GM12892 (cell line): ENCODE measurements at regions not wholly inside any gene's neighbourhood (a gene's known extent, or its start where the extent isn't known, plus 50 kb on each side); places are given as distances from the start of the nearest gene placed in this dataset.

Experiments used
- DNase-seq: peaks from one replicate; pipeline ENCODE4 v3.0.0; 2011; ENCODE audit not compliant: insufficient read length
- FAIRE-seq: peaks from 2 replicates; lab custom pipeline; 2011; peaks lifted over from hg19 to GRCh38; lab: Jason Lieb, UNC
- POLR2A ChIP-seq: IDR thresholded peaks from 2 replicates; pipeline ENCODE4 v1.6.1; 2011; ENCODE audit warnings: low read depth, low read length, control low read depth
- POLR2AphosphoS5 ChIP-seq: IDR thresholded peaks from 2 replicates; pipeline ENCODE4 v1.6.1; 2011; ENCODE audit warnings: low read depth, low read length, control low read depth
- TAF1 ChIP-seq: IDR thresholded peaks from 2 replicates; pipeline ENCODE4 v1.6.1; 2011; ENCODE audit warnings: low read depth, mild to moderate bottlenecking, control low read depth, low read length, borderline replicate concordance

- TF ChIP-seq POLR2AphosphoS5 (no peak), POLR2A (no peak), TAF1 (no peak)
- FAIRE-seq = no peak
These were observed 185.4 kb upstream of the DLGAP1 start for GRCh38 chr18:4640349-4641012.

GRCh38 chr18:4639628-4640310, 184.7 kb upstream of the DLGAP1 start:
- TF ChIP-seq POLR2A (no peak), POLR2AphosphoS5 (no peak), TAF1 (no peak)
- DNase-seq (no peak), FAIRE-seq (no peak)

More at GRCh38 chr18:4640349-4641012, 185.4 kb upstream of the DLGAP1 start:
- DNase-seq = no peak

- DNase-seq = no peak
- no peak for TF ChIP-seq POLR2A
- no peak for TF ChIP-seq TAF1
- TF ChIP-seq POLR2AphosphoS5 = no peak
- FAIRE-seq = peak; percentile 38
These were observed 183.6 kb upstream of the DLGAP1 start for GRCh38 chr18:4638680-4639079.

- TF ChIP-seq TAF1 (no peak), POLR2AphosphoS5 (no peak), POLR2A (no peak)
- DNase-seq = no peak
These were observed 182.8 kb upstream of the DLGAP1 start for GRCh38 chr18:4637876-4638275.

DNA sequence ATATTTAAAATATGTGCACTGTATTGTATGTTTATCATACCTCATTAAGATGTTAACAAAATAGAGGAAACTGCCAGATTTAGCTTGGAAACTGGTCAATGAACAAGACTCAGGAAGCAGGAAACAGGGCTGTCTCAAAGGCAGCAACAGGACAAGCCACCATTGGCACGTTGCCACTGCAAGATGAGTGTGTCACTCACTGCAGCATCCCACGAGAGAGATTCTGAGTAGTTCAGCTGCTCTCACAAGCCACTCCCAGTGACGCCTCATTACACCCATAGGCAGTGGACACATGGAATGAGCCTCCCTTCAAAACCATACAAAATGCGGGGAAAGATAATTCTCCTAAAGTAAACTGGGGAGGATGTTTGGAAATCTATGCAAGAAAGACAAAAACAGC, 181.9 kb upstream of the DLGAP1 start:
- FAIRE-seq = peak; percentile 64
- no peak for DNase-seq

More at GRCh38 chr18:4637876-4638275, 182.8 kb upstream of the DLGAP1 start:
- no peak for FAIRE-seq

DNA sequence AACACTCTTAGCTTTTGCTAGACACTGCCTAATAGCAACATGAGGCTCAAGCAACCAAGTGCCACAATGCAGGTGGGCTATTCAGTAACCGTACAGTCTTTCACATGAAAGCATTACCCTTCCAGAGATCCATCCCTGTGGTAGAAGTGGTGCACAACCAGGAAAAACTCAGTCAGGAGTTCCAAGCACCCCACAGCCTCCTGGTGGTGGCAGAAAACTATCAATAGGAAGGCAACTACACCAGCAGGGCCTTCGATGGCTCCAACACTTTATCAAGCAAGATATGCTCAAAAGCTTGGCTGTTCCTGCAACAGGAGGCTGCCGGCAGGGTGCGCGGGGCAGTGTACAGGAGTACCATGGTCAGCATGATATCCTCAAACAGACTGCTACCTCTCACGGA, 176.1 kb upstream of the DLGAP1 start:
- FAIRE-seq (no peak), DNase-seq (no peak)
- TF ChIP-seq POLR2AphosphoS5 = no peak

More for the DNA sequence above, 181.9 kb upstream of the DLGAP1 start:
- no peak for TF ChIP-seq POLR2A
- TF ChIP-seq POLR2AphosphoS5 = no peak
- no peak for TF ChIP-seq TAF1

- DNase-seq (no peak), FAIRE-seq (no peak)
- TF ChIP-seq POLR2AphosphoS5 (no peak), POLR2A (no peak), TAF1 (no peak)
These were observed 150.1 kb upstream of the DLGAP1 start for GRCh38 chr18:4605212-4605611.

GRCh38 chr18:4603955-4604354, 148.8 kb upstream of the DLGAP1 start:
- TF ChIP-seq POLR2A = no peak
- TF ChIP-seq POLR2AphosphoS5 = no peak
- TF ChIP-seq TAF1 = no peak
- FAIRE-seq (no peak), DNase-seq (no peak)

DNA sequence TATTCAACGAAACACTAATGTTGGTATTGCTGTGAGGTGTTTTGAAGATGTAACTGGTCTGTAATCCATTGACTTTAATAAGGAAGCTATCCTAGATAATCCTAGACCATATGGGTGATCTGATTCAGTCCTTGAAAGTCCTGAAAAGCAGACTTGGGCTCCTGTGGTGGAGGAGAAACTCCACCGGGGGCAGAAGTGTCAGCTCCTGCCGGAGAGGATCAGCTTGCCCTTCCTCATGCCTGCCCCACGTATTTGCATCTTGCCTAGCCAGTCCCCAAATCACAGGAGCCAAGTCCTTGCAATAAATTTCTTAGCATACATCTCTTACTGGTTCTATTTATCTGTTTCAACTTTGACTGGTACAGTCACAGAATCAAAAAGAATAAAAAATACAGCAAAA, 144.2 kb upstream of the DLGAP1 start:
- TF ChIP-seq POLR2AphosphoS5 (no peak), TAF1 (no peak), POLR2A (no peak)
- FAIRE-seq (no peak), DNase-seq (no peak)

- DNase-seq = no peak
- no peak for FAIRE-seq
- no peak for TF ChIP-seq POLR2AphosphoS5
- no peak for TF ChIP-seq TAF1
- TF ChIP-seq POLR2A = no peak
These were observed 142.2 kb upstream of the DLGAP1 start for GRCh38 chr18:4597301-4597700.

DNA sequence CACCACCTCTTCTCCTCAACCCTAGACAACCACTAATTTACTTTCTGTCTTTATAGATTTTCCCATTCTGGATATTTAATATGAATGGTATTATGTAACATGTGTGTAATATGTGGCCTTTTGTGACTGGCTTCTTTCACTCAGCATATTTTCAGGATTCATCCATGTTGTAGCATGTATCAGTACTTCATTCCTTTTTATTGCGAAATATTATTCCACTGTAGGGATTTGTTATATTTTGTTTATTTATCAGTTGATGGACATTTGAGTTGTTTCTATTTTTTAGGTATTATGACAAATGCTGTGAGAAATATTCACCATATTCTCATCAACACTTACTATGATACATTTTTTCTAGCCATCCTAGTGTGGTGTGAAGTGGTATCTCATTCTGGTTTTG, 138.8 kb upstream of the DLGAP1 start:
- no peak for TF ChIP-seq TAF1
- TF ChIP-seq POLR2A = no peak
- no peak for TF ChIP-seq POLR2AphosphoS5
- no peak for FAIRE-seq
- no peak for DNase-seq

GRCh38 chr18:4593459-4593858, 138.4 kb upstream of the DLGAP1 start:
- FAIRE-seq = no peak
- TF ChIP-seq POLR2AphosphoS5 = no peak
- no peak for TF ChIP-seq TAF1
- no peak for TF ChIP-seq POLR2A
- no peak for DNase-seq
